Neural progenitor cell (in vitro differentiated cells): ENCODE measurements at regions not wholly inside any gene's neighbourhood (a gene's known extent, or its start where the extent isn't known, plus 50 kb on each side); places are given as distances from the start of the nearest gene placed in this dataset.

ENCODE experiments used
- DNase-seq: peaks from one replicate; pipeline ENCODE4 v3.0.0-alpha.2; 2016; ENCODE audit warnings: low spot score
- H2AFZ ChIP-seq: fragments of 200-600 bp; sonication (generic); replicated peaks from 2 replicates; pipeline ENCODE4 v1.6.1; 2016; ENCODE audit warnings: antibody characterized with exemption
- H3F3A ChIP-seq: fragments of 200-600 bp; sonication (generic); 2 replicates; pipeline ENCODE4 v1.6.1; 2016; ENCODE audit warnings: antibody characterized with exemption, low read depth
- H3K27ac ChIP-seq: fragments of 200-600 bp; sonication (generic); 2 replicates; pipeline ENCODE4 v1.5.1; 2016; ENCODE audit warnings: mild to moderate bottlenecking
- H3K27me3 ChIP-seq: fragments of 200-600 bp; sonication (generic); 2 replicates; pipeline ENCODE4 v1.6.1; 2016; ENCODE audit warnings: mild to moderate bottlenecking, moderate library complexity
- H3K36me3 ChIP-seq: fragments of 200-600 bp; sonication (generic); 2 replicates; pipeline ENCODE4 v1.5.1; 2016
- H3K4me1 ChIP-seq: fragments of 200-600 bp; sonication (generic); 2 replicates; pipeline ENCODE4 v1.6.1; 2016; ENCODE audit warnings: mixed run types
- H3K4me2 ChIP-seq: fragments of 200-600 bp; sonication (generic); 2 replicates; pipeline ENCODE4 v1.6.1; 2016
- H3K4me3 ChIP-seq: fragments of 200-600 bp; sonication (generic); 2 replicates; pipeline ENCODE4 v1.5.1; 2016
- H3K79me2 ChIP-seq: fragments of 200-600 bp; sonication (generic); 2 replicates; pipeline ENCODE4 v1.6.1; 2016; ENCODE audit warnings: low read depth
- H3K9ac ChIP-seq: fragments of 200-600 bp; sonication (generic); 2 replicates; pipeline ENCODE4 v1.6.1; 2016
- H3K9me3 ChIP-seq: fragments of 200-600 bp; sonication (generic); 2 replicates; pipeline ENCODE4 v1.5.1; 2016; ENCODE audit warnings: low read depth
- H4K20me1 ChIP-seq: fragments of 200-600 bp; sonication (generic); 2 replicates; pipeline ENCODE4 v1.6.1; 2016; ENCODE audit warnings: low read depth
- H3K27ac Mint-ChIP-seq: 3 replicates; pipeline ENCODE4 v1.8.0; 2021; ENCODE audit warnings: mixed read lengths
- H3K27me3 Mint-ChIP-seq: 2 replicates; pipeline ENCODE4 v1.8.0; 2022; ENCODE audit warnings: low read depth, mild to moderate bottlenecking, inconsistent platforms, moderate library complexity, mixed read lengths; ENCODE audit not compliant: insufficient read depth
- H3K36me3 Mint-ChIP-seq: 3 replicates; pipeline ENCODE4 v1.8.0; 2021; ENCODE audit warnings: mixed read lengths
- H3K4me1 Mint-ChIP-seq: 3 replicates; pipeline ENCODE4 v1.8.0; 2021; ENCODE audit warnings: mixed read lengths
- H3K4me3 Mint-ChIP-seq: 3 replicates; pipeline ENCODE4 v1.8.0; 2021; ENCODE audit warnings: mild to moderate bottlenecking, moderate library complexity, mixed read lengths
- H3K9me3 Mint-ChIP-seq: 3 replicates; pipeline ENCODE4 v1.8.0; 2020; ENCODE audit warnings: mixed read lengths
- EZH2 ChIP-seq: fragments of 200-600 bp; sonication (generic); IDR thresholded peaks from 2 replicates; pipeline ENCODE4 v1.6.1; 2017; ENCODE audit warnings: antibody characterized with exemption, mild to moderate bottlenecking, moderate library complexity
- EZH2phosphoT487 ChIP-seq: fragments of 200-600 bp; sonication (generic); IDR thresholded peaks from 2 replicates; pipeline ENCODE4 v1.6.1; 2017; ENCODE audit warnings: antibody characterized with exemption
- TF ChIP-seq, protein P1 (sequence below): fragments of 200-600 bp; sonication (generic); IDR thresholded peaks from 2 replicates; pipeline ENCODE4 v1.5.1; 2017; ENCODE audit warnings: antibody characterized with exemption, mild to moderate bottlenecking

DNA sequence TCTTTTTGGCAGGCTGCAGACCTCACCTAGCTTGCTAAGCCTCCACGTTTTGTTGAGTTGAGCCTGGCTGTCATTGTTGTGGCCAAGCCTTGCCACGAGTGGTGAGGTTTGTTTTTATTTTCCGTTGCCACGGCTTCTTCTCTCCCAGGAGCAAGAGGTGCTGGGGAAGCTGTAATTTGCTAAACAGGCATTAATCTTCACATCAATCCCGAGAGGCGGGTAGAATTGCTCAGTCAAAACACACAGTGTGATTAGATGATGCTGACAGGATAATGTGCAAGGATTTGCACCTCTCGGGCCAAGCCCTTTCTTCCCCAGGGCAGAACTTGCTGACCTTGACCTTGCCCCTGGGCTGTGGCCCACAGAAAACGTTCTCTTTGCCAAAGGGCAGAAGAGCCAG is 72.2 kb upstream of the ATP6AP2 start:
- Mint-ChIP-seq H3K9me3 (peaks cover 22% of the 10 kb centered on the region), H3K36me3 (no peaks in the 10 kb centered on the region)
- no peak overlapping the region for H3K4me2 ChIP-seq

DNA sequence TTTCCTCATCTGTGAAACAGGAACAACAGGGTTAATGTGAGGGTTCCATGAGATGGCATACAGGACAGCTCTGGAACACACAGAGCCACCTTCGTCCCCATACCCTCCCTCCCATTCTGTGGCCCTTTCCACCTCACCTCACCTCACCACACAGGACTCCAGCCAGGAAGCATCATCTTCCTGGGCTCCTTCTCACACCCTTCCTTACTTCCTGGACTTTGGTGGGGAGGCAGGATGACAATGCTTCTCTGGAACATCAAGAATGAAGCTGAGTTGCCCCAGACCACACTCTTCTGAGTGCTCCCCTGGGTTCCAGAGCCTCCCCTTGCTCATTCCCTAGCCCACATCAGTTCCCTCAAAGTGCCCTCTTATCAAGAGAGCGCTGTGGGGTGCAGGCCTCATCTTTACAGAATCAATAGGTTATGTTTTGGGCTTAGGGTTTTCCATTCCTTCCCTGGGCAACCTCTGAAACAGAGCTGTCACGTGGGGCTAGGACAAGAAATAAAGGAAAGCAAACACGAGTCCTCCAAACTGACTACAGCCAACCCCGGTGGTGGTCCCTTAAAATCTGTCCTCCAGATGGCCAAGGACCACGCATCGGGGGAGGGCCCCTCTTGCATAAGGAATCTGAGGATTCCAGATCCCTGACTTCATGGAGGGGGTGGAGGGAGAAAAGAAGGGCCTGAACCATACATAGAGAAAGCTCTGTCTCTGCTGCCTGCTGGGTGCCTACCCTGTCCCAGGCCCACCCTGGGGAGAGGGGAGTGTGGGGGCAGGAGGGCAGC is 74.4 kb upstream of the ATP6AP2 start:
- TF ChIP-seq, protein P1, sequence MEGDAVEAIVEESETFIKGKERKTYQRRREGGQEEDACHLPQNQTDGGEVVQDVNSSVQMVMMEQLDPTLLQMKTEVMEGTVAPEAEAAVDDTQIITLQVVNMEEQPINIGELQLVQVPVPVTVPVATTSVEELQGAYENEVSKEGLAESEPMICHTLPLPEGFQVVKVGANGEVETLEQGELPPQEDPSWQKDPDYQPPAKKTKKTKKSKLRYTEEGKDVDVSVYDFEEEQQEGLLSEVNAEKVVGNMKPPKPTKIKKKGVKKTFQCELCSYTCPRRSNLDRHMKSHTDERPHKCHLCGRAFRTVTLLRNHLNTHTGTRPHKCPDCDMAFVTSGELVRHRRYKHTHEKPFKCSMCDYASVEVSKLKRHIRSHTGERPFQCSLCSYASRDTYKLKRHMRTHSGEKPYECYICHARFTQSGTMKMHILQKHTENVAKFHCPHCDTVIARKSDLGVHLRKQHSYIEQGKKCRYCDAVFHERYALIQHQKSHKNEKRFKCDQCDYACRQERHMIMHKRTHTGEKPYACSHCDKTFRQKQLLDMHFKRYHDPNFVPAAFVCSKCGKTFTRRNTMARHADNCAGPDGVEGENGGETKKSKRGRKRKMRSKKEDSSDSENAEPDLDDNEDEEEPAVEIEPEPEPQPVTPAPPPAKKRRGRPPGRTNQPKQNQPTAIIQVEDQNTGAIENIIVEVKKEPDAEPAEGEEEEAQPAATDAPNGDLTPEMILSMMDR = no peak
- no peak for TF ChIP-seq EZH2
- no peak for TF ChIP-seq EZH2phosphoT487
- Histone ChIP-seq H3K79me2 (no peaks in the 10 kb centered on the region), H2AFZ (no peak overlapping the region), H3K4me2 (no peak overlapping the region), H3K27ac (no peak overlapping the region), H4K20me1 (no peaks in the 10 kb centered on the region), H3K4me1 (no peaks in the 10 kb centered on the region), H3F3A (no peaks in the 10 kb centered on the region), H3K27me3 (no peaks in the 10 kb centered on the region), H3K4me3 (no peak overlapping the region), H3K9ac (no peak overlapping the region), H3K36me3 (no peaks in the 10 kb centered on the region), H3K9me3 (no peaks in the 10 kb centered on the region)
- DNase-seq = no peak
- H3K4me3 Mint-ChIP-seq = no peak overlapping the region
- no peaks in the 10 kb centered on the region for H3K36me3 Mint-ChIP-seq
- H3K27me3 Mint-ChIP-seq = peaks cover 17% of the 10 kb centered on the region
- peak overlapping the region; percentile 75 for H3K27ac Mint-ChIP-seq
- H3K9me3 Mint-ChIP-seq = peaks cover 21% of the 10 kb centered on the region
- H3K4me1 Mint-ChIP-seq = peaks cover 7% of the 10 kb centered on the region

More for the DNA sequence above, 72.2 kb upstream of the ATP6AP2 start:
- H3K27me3 Mint-ChIP-seq = peaks cover 15% of the 10 kb centered on the region
- Histone ChIP-seq H3K9ac (no peak overlapping the region), H4K20me1 (no peaks in the 10 kb centered on the region), H3K9me3 (no peaks in the 10 kb centered on the region), H3K36me3 (no peaks in the 10 kb centered on the region), H3K79me2 (no peaks in the 10 kb centered on the region), H3K27ac (no peak overlapping the region), H3K4me3 (no peak overlapping the region), H3K27me3 (no peaks in the 10 kb centered on the region), H3F3A (no peaks in the 10 kb centered on the region), H2AFZ (no peak overlapping the region), H3K4me1 (no peaks in the 10 kb centered on the region)
- peak overlapping the region; percentile 57 for H3K27ac Mint-ChIP-seq
- TF ChIP-seq EZH2 = no peak
- TF ChIP-seq, protein P1 = no peak
- TF ChIP-seq EZH2phosphoT487 = no peak
- H3K4me1 Mint-ChIP-seq = peaks cover 7% of the 10 kb centered on the region
- DNase-seq = no peak
- no peak overlapping the region for H3K4me3 Mint-ChIP-seq

DNA sequence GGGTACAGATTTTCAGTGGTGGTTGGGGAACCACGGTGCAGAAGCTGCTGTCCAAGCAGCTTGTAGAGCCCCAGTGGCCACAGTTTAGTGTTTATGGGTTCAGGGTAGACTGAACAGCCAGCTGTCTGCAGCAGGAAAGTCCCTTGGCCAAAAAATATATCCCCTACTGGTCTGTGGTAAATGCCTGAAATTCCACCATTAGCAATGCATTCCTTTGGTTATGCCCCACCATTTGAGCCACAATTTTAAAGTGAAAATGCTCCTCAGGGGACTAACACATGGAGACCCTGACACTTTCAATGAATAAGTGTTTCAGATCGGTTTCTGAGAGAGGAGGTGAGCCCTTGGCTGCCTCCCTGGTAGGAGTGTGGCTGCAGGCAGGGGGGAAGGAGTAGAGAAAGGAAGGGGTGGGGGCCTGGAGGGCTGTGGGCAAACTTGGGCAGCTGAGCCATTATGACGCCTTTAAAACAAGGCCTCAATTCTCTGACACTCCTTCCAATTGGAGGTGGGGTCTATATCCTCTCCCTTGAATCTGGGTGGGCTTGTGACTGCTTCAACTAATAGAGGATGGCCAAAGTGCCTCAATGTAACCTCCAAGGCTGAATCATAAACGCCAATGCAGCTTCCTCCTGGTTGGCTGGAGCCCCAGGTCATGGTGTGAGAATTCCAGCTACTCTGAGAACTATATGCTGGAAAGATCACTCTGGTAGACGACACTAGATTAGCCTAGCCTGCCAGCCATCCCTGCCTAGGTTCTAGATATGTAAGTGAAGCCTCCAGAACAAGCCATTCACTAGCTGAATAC is 75.8 kb upstream of the ATP6AP2 start:
- H3K27ac ChIP-seq = no peak overlapping the region
- Mint-ChIP-seq H3K36me3 (no peaks in the 10 kb centered on the region), H3K4me1 (peaks cover 7% of the 10 kb centered on the region), H3K27ac (no peak overlapping the region), H3K4me3 (no peak overlapping the region), H3K27me3 (peaks cover 17% of the 10 kb centered on the region), H3K9me3 (peaks cover 23% of the 10 kb centered on the region)
- no peaks in the 10 kb centered on the region for H3F3A ChIP-seq
- no peaks in the 10 kb centered on the region for H4K20me1 ChIP-seq
- H2AFZ ChIP-seq = no peak overlapping the region
- H3K79me2 ChIP-seq = no peaks in the 10 kb centered on the region
- H3K4me2 ChIP-seq = no peak overlapping the region
- no peak for DNase-seq
- no peak overlapping the region for H3K9ac ChIP-seq
- H3K9me3 ChIP-seq = no peaks in the 10 kb centered on the region
- no peaks in the 10 kb centered on the region for H3K36me3 ChIP-seq
- no peak overlapping the region for H3K4me3 ChIP-seq
- no peaks in the 10 kb centered on the region for H3K27me3 ChIP-seq
- TF ChIP-seq EZH2phosphoT487 (no peak), EZH2 (no peak)
- TF ChIP-seq, protein P1 = no peak
- H3K4me1 ChIP-seq = no peaks in the 10 kb centered on the region
